Smooth muscle cell (in vitro differentiated cells): ENCODE measurements at regions not wholly inside any gene's neighbourhood (a gene's known extent, or its start where the extent isn't known, plus 50 kb on each side); places are given as distances from the start of the nearest gene placed in this dataset.

ENCODE experiments used
- DNase-seq: peaks from one replicate; lab custom pipeline; 2025; ENCODE audit not compliant: unreplicated experiment; lab: John Stamatoyannopoulos, UW
- H2AFZ ChIP-seq: fragments of 200-600 bp; sonication (generic); 2 replicates; pipeline ENCODE4 v1.6.0; 2016; ENCODE audit warnings: antibody characterized with exemption, low read depth, mild to moderate bottlenecking
- H3F3A ChIP-seq: fragments of 200-600 bp; sonication (generic); 2 replicates; pipeline ENCODE4 v1.6.0; 2017; ENCODE audit warnings: antibody characterized with exemption, low read depth
- H3K27ac ChIP-seq: fragments of 200-600 bp; sonication (generic); 2 replicates; pipeline ENCODE4 v1.5.1; 2016; ENCODE audit warnings: low read depth, mild to moderate bottlenecking
- H3K27me3 ChIP-seq: fragments of 200-600 bp; sonication (generic); 2 replicates; pipeline ENCODE4 v1.6.1; 2016; ENCODE audit warnings: low read depth, mild to moderate bottlenecking
- H3K36me3 ChIP-seq: fragments of 200-600 bp; sonication (generic); 2 replicates; pipeline ENCODE4 v1.5.1; 2016; ENCODE audit warnings: low read depth
- H3K4me1 ChIP-seq: fragments of 200-600 bp; sonication (generic); 2 replicates; pipeline ENCODE4 v1.5.1; 2016; ENCODE audit warnings: low read depth
- H3K4me2 ChIP-seq: fragments of 200-600 bp; sonication (generic); 2 replicates; pipeline ENCODE4 v1.6.0; 2016; ENCODE audit warnings: mild to moderate bottlenecking
- H3K4me3 ChIP-seq: fragments of 200-600 bp; sonication (generic); 2 replicates; pipeline ENCODE4 v1.5.1; 2016; ENCODE audit warnings: mild to moderate bottlenecking
- H3K79me2 ChIP-seq: fragments of 200-600 bp; sonication (generic); 2 replicates; pipeline ENCODE4 v1.6.0; 2016; ENCODE audit warnings: low read depth, mild to moderate bottlenecking
- H3K9ac ChIP-seq: fragments of 200-600 bp; sonication (generic); 2 replicates; pipeline ENCODE4 v1.6.0; 2016; ENCODE audit warnings: low read depth
- H3K9me3 ChIP-seq: fragments of 200-600 bp; sonication (generic); replicated peaks from 2 replicates; pipeline ENCODE4 v1.5.1; 2016; ENCODE audit warnings: low read depth
- H4K20me1 ChIP-seq: fragments of 200-600 bp; sonication (generic); 2 replicates; pipeline ENCODE4 v1.6.0; 2016; ENCODE audit warnings: low read depth
- WGBS: methylation state at CpG from one replicate; pipeline ENCODE4 v1.1.7; 2016; ENCODE audit warnings: low lambda C conversion rate; 5-methylcytosine and 5-hydroxymethylcytosine counted together
- TF ChIP-seq, protein P1 (sequence below): fragments of 200-600 bp; sonication (generic); IDR thresholded peaks from 2 replicates; pipeline ENCODE4 v1.5.1; 2017; ENCODE audit warnings: borderline replicate concordance, mild to moderate bottlenecking, antibody characterized with exemption; ENCODE audit not compliant: insufficient read depth, poor library complexity, severe bottlenecking

DNA sequence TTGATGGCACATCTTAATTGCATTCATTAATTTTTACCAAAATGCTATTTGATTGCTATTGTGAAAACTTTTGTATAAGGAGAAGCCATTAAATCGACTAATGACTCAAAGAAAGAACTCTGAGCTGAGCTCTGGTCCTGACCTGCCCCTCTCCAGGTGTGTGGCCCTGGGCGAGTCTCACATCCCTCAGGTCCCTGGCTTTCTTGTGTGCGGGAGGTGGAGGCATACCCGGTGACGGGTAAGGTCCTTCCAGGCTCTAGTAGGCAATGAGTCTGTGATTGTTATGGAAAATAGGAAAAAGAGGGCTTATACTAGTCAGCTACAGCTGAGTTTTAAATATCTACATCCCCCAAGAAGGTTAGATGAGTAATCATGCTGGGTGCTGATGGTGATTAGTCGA is 248.1 kb downstream of the GATA3 start:
- 77% methylated on average over 6 of the region's 6 CpGs for WGBS
- Histone ChIP-seq H3K79me2 (no peaks in the 10 kb centered on the region), H3K4me3 (no peak overlapping the region), H4K20me1 (no peaks in the 10 kb centered on the region), H3F3A (no peaks in the 10 kb centered on the region), H3K27me3 (no peaks in the 10 kb centered on the region), H2AFZ (no peak overlapping the region), H3K27ac (no peak overlapping the region), H3K36me3 (no peaks in the 10 kb centered on the region), H3K4me2 (no peak overlapping the region), H3K9me3 (no peaks in the 10 kb centered on the region), H3K4me1 (no peaks in the 10 kb centered on the region), H3K9ac (no peak overlapping the region)
- DNase-seq: no peak
- TF ChIP-seq, protein P1, sequence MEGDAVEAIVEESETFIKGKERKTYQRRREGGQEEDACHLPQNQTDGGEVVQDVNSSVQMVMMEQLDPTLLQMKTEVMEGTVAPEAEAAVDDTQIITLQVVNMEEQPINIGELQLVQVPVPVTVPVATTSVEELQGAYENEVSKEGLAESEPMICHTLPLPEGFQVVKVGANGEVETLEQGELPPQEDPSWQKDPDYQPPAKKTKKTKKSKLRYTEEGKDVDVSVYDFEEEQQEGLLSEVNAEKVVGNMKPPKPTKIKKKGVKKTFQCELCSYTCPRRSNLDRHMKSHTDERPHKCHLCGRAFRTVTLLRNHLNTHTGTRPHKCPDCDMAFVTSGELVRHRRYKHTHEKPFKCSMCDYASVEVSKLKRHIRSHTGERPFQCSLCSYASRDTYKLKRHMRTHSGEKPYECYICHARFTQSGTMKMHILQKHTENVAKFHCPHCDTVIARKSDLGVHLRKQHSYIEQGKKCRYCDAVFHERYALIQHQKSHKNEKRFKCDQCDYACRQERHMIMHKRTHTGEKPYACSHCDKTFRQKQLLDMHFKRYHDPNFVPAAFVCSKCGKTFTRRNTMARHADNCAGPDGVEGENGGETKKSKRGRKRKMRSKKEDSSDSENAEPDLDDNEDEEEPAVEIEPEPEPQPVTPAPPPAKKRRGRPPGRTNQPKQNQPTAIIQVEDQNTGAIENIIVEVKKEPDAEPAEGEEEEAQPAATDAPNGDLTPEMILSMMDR: no peak

DNA sequence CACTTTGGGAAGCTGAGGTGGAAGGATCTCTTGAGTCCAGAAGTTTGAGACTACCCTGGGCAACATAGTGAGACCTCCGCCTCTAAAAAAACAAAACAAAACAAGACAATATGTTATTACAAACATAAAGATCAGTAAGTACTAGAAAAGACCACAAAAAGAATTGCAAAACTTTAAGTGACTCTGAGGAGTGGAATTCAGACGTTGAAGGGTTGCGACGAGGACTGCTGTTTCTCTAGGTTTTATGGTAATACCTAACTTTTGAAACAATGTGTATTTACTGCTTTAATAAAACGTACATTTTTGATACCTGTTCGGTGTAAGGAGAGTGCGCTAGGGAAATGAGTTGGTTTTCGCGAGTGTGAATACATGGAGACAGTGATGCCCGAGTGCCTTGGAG is 250.4 kb downstream of the GATA3 start:
- Histone ChIP-seq H3K4me3 (no peak overlapping the region), H2AFZ (no peak overlapping the region), H3K4me1 (no peaks in the 10 kb centered on the region), H3K36me3 (no peaks in the 10 kb centered on the region), H3K79me2 (no peaks in the 10 kb centered on the region), H3K4me2 (no peak overlapping the region), H3K9me3 (no peaks in the 10 kb centered on the region), H3K27ac (no peak overlapping the region), H3K27me3 (no peaks in the 10 kb centered on the region), H3F3A (no peaks in the 10 kb centered on the region), H4K20me1 (no peaks in the 10 kb centered on the region), H3K9ac (no peak overlapping the region)
- WGBS: 76% methylated on average over 10 of the region's 10 CpGs
- TF ChIP-seq, protein P1: no peak
- no peak for DNase-seq

DNA sequence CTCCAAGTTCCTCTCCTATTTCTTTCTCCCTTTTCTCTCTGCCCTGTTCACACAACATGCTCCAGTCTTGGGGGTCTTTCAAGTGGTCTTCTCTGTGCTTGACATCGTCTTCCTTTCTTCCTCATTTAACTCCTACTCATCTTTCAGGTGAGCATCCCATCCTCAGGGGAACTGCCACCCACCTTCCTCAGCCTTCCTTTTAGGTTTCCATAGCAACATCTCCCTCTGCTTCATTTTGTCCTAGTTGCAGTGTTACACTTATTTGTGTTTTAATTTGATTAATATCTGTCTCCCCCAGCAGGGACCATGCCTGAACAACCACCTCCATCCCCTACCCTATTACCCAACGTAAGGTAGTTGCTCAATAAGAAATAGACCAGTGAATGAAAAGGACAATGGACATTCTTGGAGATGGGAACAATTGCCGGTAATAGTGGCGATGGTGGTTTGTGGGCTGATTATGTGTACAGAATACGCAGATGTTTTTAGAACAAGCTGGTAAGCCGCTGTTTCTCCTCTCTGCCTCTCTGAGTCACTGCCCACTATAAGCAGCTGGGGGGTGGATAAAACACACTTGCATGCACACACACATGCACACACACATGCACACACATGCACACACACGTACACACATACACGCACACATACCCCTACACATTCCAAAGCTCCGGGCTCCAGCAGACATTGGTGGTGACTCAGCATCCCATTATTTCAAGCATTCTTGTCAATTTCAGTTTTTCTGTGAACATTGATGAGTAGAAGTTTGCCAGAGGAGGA is 251.6 kb downstream of the GATA3 start:
- TF ChIP-seq, protein P1: no peak
- H3K27me3 ChIP-seq: no peaks in the 10 kb centered on the region
- H4K20me1 ChIP-seq: no peaks in the 10 kb centered on the region
- H3K27ac ChIP-seq: peak overlapping the region; percentile 67
- no peak overlapping the region for H3K9ac ChIP-seq
- no peak overlapping the region for H2AFZ ChIP-seq
- H3K4me3 ChIP-seq: no peak overlapping the region
- no peaks in the 10 kb centered on the region for H3K36me3 ChIP-seq
- DNase-seq: no peak
- H3K9me3 ChIP-seq: no peaks in the 10 kb centered on the region
- WGBS: 50% methylated on average over 9 of the region's 9 CpGs
- H3F3A ChIP-seq: no peaks in the 10 kb centered on the region
- no peak overlapping the region for H3K4me2 ChIP-seq
- H3K4me1 ChIP-seq: no peaks in the 10 kb centered on the region
- no peaks in the 10 kb centered on the region for H3K79me2 ChIP-seq

DNA sequence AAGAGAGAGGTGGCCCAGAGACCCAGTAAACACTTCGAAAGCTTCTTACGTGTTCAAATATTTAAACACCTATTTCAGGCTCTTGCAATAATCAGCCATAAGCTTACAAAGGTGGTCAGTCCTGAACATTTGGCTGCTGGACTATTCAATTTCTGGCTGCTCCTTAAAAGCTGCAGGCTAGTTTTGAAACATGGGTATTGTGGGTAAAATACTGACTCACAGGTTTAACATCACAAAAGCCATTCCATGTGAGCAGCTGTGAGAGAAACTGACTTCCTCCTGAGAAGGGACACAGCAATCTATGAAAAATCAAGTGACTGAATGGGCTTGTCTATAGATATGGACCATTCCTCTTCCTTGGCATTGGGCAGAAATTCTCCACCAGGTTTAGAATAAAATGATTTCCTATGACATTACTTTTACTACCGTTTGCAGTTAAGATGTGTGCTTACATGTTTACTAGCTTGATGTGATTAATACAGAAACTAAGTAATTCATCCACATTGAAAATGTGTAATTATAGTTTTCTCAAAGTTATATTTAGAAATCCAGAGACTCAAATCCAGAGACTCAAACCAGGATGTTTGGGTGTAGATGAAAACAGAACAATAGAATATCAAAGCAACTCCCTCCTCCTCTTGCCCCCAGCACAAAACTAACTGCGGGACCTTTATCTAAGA is 252.3 kb downstream of the GATA3 start:
- Histone ChIP-seq H3K9me3 (no peaks in the 10 kb centered on the region), H3K4me1 (no peaks in the 10 kb centered on the region), H3K4me2 (no peak overlapping the region), H3K27me3 (no peaks in the 10 kb centered on the region), H3K79me2 (no peaks in the 10 kb centered on the region), H3F3A (no peaks in the 10 kb centered on the region), H3K27ac (peak overlapping the region; percentile 67), H2AFZ (no peak overlapping the region), H4K20me1 (no peaks in the 10 kb centered on the region), H3K36me3 (no peaks in the 10 kb centered on the region), H3K4me3 (no peak overlapping the region), H3K9ac (no peak overlapping the region)
- DNase-seq: no peak
- WGBS: 77% methylated on average over 4 of the region's 4 CpGs
- TF ChIP-seq, protein P1: no peak
